ENCODE measurements at regions not wholly inside any gene's neighbourhood (a gene's known extent, or its start where the extent isn't known, plus 50 kb on each side); places are given as distances from the start of the nearest gene placed in this dataset.

DNA sequence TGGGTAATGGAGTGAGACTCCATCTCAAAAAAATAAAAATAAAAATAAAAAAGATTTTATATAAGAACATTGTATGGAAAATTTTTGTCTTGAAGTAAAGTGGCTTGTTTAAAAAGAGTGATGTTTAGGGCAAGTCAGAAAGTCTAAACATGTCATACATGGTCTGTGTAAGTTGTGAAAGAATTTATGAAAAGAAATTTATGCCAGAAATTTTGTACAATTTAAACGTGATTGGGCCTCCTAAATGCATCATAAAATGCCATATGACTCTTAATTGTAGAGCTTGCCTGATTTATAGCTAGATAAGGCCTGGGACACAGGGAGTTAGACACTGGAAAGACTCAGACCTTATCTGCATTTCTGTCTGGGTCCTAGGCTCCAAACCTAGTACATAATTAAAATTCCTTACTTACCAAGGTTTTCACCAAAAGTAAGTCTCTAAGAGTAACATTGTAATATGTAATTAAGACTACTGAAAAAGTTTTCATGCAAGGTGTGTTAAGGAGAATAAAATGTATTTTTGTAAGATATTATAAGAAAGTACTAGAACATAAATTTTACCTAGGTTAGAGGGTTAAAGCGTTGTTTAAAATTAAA lies 110.5 kb downstream of the AASDHPPT start:
- Histone ChIP-seq H4K20me1 (ENCODE audit: insufficient read depth, low read length) (no peaks in the 10 kb centered on the region), H3K9me3 (ENCODE audit: low read depth, low read length) (no peaks in the 10 kb centered on the region), H3K4me2 (ENCODE audit: insufficient read depth, low read length) (no peak overlapping the region), H3K4me3 (ENCODE audit: insufficient read depth, low read length) (no peak overlapping the region), H3K4me1 (ENCODE audit: insufficient read depth, low read length) (no peaks in the 10 kb centered on the region), H3K27me3 (ENCODE audit: insufficient read depth, low read length) (no peaks in the 10 kb centered on the region), H3K36me3 (ENCODE audit: insufficient read depth, low read length) (no peaks in the 10 kb centered on the region), H3K27ac (ENCODE audit: low read depth, low read length) (no peak overlapping the region), H3K79me2 (ENCODE audit: insufficient read depth, low read length) (no peaks in the 10 kb centered on the region), H2AFZ (ENCODE audit: low read length) (no peak overlapping the region)
- no peak for DNase-seq (ENCODE audit: insufficient read length, low spot score, missing footprints)
- TF ChIP-seq, protein P1, sequence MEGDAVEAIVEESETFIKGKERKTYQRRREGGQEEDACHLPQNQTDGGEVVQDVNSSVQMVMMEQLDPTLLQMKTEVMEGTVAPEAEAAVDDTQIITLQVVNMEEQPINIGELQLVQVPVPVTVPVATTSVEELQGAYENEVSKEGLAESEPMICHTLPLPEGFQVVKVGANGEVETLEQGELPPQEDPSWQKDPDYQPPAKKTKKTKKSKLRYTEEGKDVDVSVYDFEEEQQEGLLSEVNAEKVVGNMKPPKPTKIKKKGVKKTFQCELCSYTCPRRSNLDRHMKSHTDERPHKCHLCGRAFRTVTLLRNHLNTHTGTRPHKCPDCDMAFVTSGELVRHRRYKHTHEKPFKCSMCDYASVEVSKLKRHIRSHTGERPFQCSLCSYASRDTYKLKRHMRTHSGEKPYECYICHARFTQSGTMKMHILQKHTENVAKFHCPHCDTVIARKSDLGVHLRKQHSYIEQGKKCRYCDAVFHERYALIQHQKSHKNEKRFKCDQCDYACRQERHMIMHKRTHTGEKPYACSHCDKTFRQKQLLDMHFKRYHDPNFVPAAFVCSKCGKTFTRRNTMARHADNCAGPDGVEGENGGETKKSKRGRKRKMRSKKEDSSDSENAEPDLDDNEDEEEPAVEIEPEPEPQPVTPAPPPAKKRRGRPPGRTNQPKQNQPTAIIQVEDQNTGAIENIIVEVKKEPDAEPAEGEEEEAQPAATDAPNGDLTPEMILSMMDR (IDR thresholded peaks at IDR 0.05; ENCODE audit: extremely low read depth, low read depth, low read length) = no peak

DNA sequence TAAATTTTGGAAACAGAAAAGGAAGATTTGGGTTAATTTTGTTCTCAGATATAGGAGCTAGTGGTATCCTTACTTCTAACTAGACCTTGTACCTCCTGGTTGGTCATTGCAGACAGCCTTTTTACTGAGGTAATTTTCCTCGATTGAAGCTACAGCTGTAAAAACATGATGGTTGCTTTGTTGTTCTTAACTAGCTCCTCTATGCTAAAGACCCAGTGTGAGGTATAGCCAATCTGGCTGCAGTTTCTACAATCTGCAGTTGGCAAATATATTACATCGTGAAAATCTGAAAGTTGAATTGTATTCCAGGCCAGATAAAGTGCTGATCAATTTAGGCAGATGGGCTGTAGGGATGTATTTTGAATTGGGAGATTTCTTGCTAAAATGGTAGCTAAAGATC lies 116.5 kb downstream of the AASDHPPT start:
- Histone ChIP-seq H3K9me3 (ENCODE audit: low read depth, low read length) (no peaks in the 10 kb centered on the region), H3K27ac (ENCODE audit: low read depth, low read length) (no peak overlapping the region), H3K36me3 (ENCODE audit: insufficient read depth, low read length) (no peaks in the 10 kb centered on the region), H3K4me3 (ENCODE audit: insufficient read depth, low read length) (no peak overlapping the region), H3K4me1 (ENCODE audit: insufficient read depth, low read length) (no peaks in the 10 kb centered on the region), H3K27me3 (ENCODE audit: insufficient read depth, low read length) (no peaks in the 10 kb centered on the region), H4K20me1 (ENCODE audit: insufficient read depth, low read length) (no peaks in the 10 kb centered on the region), H3K4me2 (ENCODE audit: insufficient read depth, low read length) (no peak overlapping the region), H2AFZ (ENCODE audit: low read length) (no peak overlapping the region), H3K79me2 (ENCODE audit: insufficient read depth, low read length) (no peaks in the 10 kb centered on the region)
- TF ChIP-seq, protein P1 (IDR thresholded peaks at IDR 0.05; ENCODE audit: extremely low read depth, low read depth, low read length) = no peak
- no peak for DNase-seq (ENCODE audit: insufficient read length, low spot score, missing footprints)

GRCh38 chr11:106197438-106197837 lies 120.0 kb downstream of the AASDHPPT start:
- Histone ChIP-seq H3K79me2 (ENCODE audit: insufficient read depth, low read length) (no peaks in the 10 kb centered on the region), H3K27me3 (ENCODE audit: insufficient read depth, low read length) (no peaks in the 10 kb centered on the region), H3K4me3 (ENCODE audit: insufficient read depth, low read length) (no peak overlapping the region), H3K27ac (ENCODE audit: low read depth, low read length) (no peak overlapping the region), H2AFZ (ENCODE audit: low read length) (no peak overlapping the region), H3K4me2 (ENCODE audit: insufficient read depth, low read length) (no peak overlapping the region), H3K4me1 (ENCODE audit: insufficient read depth, low read length) (no peaks in the 10 kb centered on the region), H3K9me3 (ENCODE audit: low read depth, low read length) (no peaks in the 10 kb centered on the region), H3K36me3 (ENCODE audit: insufficient read depth, low read length) (no peaks in the 10 kb centered on the region), H4K20me1 (ENCODE audit: insufficient read depth, low read length) (no peaks in the 10 kb centered on the region)
- TF ChIP-seq, protein P1 (IDR thresholded peaks at IDR 0.05; ENCODE audit: extremely low read depth, low read depth, low read length) = no peak
- no peak for DNase-seq (ENCODE audit: insufficient read length, low spot score, missing footprints)

GRCh38 chr11:106202935-106203620 lies 125.6 kb downstream of the AASDHPPT start:
- Histone ChIP-seq H2AFZ (ENCODE audit: low read length) (no peak overlapping the region), H4K20me1 (ENCODE audit: insufficient read depth, low read length) (no peaks in the 10 kb centered on the region), H3K4me1 (ENCODE audit: insufficient read depth, low read length) (no peaks in the 10 kb centered on the region), H3K4me3 (ENCODE audit: insufficient read depth, low read length) (no peak overlapping the region), H3K27ac (ENCODE audit: low read depth, low read length) (no peak overlapping the region), H3K4me2 (ENCODE audit: insufficient read depth, low read length) (no peak overlapping the region), H3K27me3 (ENCODE audit: insufficient read depth, low read length) (no peaks in the 10 kb centered on the region), H3K36me3 (ENCODE audit: insufficient read depth, low read length) (no peaks in the 10 kb centered on the region), H3K79me2 (ENCODE audit: insufficient read depth, low read length) (no peaks in the 10 kb centered on the region), H3K9me3 (ENCODE audit: low read depth, low read length) (no peaks in the 10 kb centered on the region)
- no peak for DNase-seq (ENCODE audit: insufficient read length, low spot score, missing footprints)
- TF ChIP-seq, protein P1 (IDR thresholded peaks at IDR 0.05; ENCODE audit: extremely low read depth, low read depth, low read length) = no peak

Measured in osteoblast (primary cell).